Muscle of leg (tissue), 3 donors: ENCODE measurements at regions not wholly inside any gene's neighbourhood (a gene's known extent, or its start where the extent isn't known, plus 50 kb on each side); places are given as distances from the start of the nearest gene placed in this dataset.
"Not testable (repeated sequence)": the region's sequence is repeated elsewhere in the genome, so short reads cannot be mapped to it uniquely, and the experiment has no call there.

ENCODE experiments used
- DNase-seq: peaks from one replicate; pipeline ENCODE4 v3.0.0; 2013
- H3K27ac ChIP-seq: one replicate; pipeline ENCODE4 v1.5.1; 2013; ENCODE audit warnings: mild to moderate bottlenecking, low read length, control low read depth
- H3K27me3 ChIP-seq: one replicate; pipeline ENCODE4 v1.6.1; 2013; ENCODE audit warnings: low read length; ENCODE audit not compliant: control insufficient read depth, insufficient read depth
- H3K36me3 ChIP-seq: one replicate; pipeline ENCODE4 v1.6.1; 2013; ENCODE audit warnings: low read length; ENCODE audit not compliant: control insufficient read depth, insufficient read depth
- H3K4me1 ChIP-seq: one replicate; pipeline ENCODE4 v1.6.1; 2013; ENCODE audit warnings: low read length; ENCODE audit not compliant: control insufficient read depth, insufficient read depth
- H3K4me3 ChIP-seq: one replicate; pipeline ENCODE4 v1.5.1; 2013; ENCODE audit warnings: low read length, control low read depth
- H3K9me3 ChIP-seq: replicated peaks from 2 replicates; pipeline ENCODE4 v1.6.1; 2013; ENCODE audit warnings: low read depth, low read length; ENCODE audit not compliant: control insufficient read depth
- WGBS: methylation state at CpG from one replicate; pipeline ENCODE4 v1.1.5; 2013; ENCODE audit warnings: missing lambda C conversion rate; ENCODE audit not compliant: insufficient coverage; 5-methylcytosine and 5-hydroxymethylcytosine counted together

DNA sequence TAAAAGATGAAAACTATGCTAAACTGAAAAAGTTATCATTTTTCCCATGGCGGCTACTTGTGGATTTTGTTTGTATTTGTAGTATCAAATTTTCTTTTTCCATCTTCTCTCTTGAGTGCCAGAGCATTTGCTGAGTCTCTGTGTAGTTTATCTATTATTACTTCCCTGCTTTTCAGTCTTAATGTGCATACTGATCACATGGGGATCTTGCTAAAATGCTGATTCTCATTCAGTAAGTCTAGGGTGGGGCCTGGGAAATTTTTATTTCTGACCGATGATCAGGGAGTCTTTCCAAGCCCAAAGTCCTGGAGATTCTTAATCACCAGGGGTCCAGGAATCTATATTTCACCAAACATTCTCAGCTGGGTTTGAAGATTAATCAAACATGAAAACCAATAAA is 189.0 kb upstream of the GOT2 start:
- no peaks in the 10 kb centered on the region for H3K4me1 ChIP-seq
- no peak overlapping the region for H3K27ac ChIP-seq
- no peak overlapping the region for H3K4me3 ChIP-seq
- H3K9me3 ChIP-seq = no peaks in the 10 kb centered on the region
- no peak for DNase-seq
- no CpG with 5 or more reads among the region's 2 CpGs for WGBS
- no peaks in the 10 kb centered on the region for H3K27me3 ChIP-seq
- no peaks in the 10 kb centered on the region for H3K36me3 ChIP-seq

GRCh38 chr16:58913456-58913855 is 179.3 kb upstream of the GOT2 start:
- Histone ChIP-seq H3K4me3 (no peak overlapping the region), H3K36me3 (no peaks in the 10 kb centered on the region), H3K27me3 (no peaks in the 10 kb centered on the region), H3K4me1 (no peaks in the 10 kb centered on the region), H3K27ac (no peak overlapping the region), H3K9me3 (no peaks in the 10 kb centered on the region)
- DNase-seq = no peak
- 89% methylated on average over 4 of the region's 4 CpGs for WGBS

DNA sequence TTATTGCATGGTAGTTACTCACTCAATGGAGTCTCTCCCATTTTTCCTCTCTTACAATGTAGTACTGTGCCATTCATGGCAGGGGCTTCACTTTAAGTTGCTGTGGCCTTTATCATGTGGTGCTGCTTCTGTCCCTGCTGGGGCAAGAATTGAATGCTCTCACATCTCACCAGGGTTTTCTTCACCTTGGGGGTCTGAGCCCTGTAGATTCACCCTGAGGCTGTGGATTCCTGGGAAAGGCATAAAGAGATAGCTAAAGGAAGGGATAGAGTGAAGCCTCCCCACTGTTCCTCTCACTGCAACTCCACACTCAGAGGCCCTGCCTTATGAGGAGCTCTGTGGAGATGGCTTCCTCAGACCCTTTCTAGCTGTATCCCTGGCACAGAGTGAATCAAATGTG is 178.5 kb upstream of the GOT2 start:
- H3K4me3 ChIP-seq = no peak overlapping the region
- no peak for DNase-seq
- no peaks in the 10 kb centered on the region for H3K36me3 ChIP-seq
- no peak overlapping the region for H3K27ac ChIP-seq
- no peaks in the 10 kb centered on the region for H3K27me3 ChIP-seq
- no peaks in the 10 kb centered on the region for H3K9me3 ChIP-seq
- H3K4me1 ChIP-seq = no peaks in the 10 kb centered on the region

DNA sequence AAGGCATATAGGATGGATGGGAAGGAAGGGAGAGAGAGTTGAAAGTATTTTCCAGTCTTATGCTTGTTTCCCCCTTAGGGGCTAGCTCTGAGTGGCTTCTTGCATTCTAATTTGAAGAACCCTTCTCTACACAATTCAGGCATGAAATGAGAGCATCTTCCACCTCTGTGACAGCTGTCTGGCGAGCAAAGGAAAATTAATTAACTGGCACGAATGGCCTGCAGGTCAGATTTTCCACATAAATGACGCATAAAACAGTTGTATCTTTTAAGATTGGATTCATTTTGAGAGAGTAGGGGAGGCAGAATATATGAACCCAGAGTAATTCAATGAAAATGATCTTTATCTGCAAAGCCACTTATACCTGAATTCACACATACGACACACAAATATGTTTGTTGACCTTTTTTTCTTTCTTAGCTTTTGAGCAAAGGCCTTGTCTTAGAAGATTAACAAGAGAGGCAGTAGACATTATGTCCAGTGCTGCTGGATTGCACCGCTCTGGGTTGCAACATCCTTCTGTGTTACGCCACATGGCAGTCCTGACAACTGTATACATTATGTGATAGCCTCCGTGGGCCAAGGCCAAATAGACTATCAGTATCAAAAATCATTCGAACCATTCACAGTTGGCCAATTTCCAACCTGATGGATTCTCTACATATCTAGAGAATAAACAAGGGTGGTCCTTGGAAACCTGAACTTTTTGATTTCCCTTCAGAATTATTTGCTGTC is 173.0 kb upstream of the GOT2 start:
- Histone ChIP-seq H3K27me3 (no peaks in the 10 kb centered on the region), H3K9me3 (no peaks in the 10 kb centered on the region), H3K36me3 (no peaks in the 10 kb centered on the region), H3K4me3 (no peak overlapping the region), H3K27ac (no peak overlapping the region), H3K4me1 (no peaks in the 10 kb centered on the region)
- DNase-seq = no peak
- no CpG with 5 or more reads among the region's 8 CpGs for WGBS

DNA sequence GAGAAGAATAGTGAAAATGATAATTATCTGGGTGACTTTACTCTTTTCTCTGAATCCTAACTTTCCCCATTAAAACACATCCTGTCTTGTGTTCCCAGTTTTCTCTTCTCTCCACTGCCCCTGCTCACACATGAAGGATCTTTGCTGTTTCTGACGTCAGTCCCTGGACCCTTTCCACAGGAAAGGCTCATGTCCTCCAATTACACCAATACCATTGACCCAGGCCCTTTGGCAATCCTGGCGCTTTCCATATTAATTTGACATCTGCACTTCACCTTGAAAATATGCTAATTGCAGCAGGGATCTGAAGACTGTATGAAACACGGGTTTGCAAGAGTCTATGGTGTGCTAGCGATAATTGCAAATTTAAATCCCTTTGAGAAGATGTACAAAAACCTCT is 170.2 kb upstream of the GOT2 start:
- Histone ChIP-seq H3K4me1 (no peaks in the 10 kb centered on the region), H3K27me3 (no peaks in the 10 kb centered on the region), H3K27ac (no peak overlapping the region), H3K9me3 (no peaks in the 10 kb centered on the region), H3K36me3 (no peaks in the 10 kb centered on the region), H3K4me3 (no peak overlapping the region)
- no peak for DNase-seq
- WGBS = 64% methylated on average over 2 of the region's 4 CpGs

DNA sequence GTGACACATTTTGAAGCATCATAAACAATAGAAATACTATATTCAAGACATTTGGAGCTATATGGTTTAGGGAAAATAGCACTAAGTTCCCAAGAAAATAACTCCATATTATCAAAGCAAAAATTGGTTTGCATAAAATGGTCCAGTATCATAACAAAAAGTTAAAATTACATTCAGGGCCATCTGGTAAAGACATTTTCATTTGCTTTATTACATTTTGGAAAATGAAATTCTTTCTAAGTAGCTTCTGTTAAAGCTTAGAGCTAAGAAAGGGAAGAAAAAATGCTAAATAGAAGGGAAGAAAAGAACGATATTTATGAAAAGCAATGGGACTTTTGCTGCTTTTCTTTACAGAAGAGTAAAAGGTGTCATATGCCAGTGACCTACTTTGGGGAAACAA is 155.4 kb upstream of the GOT2 start:
- H3K27me3 ChIP-seq = no peaks in the 10 kb centered on the region
- DNase-seq = peak; percentile 69
- no peaks in the 10 kb centered on the region for H3K36me3 ChIP-seq
- no peak overlapping the region for H3K4me3 ChIP-seq
- no peaks in the 10 kb centered on the region for H3K4me1 ChIP-seq
- H3K9me3 ChIP-seq = no peaks in the 10 kb centered on the region
- 60% methylated on average over 1 of the region's 1 CpG for WGBS
- H3K27ac ChIP-seq = no peak overlapping the region

- no peak for DNase-seq
- Histone ChIP-seq H3K4me1 (no peaks in the 10 kb centered on the region), H3K27me3 (no peaks in the 10 kb centered on the region), H3K36me3 (no peaks in the 10 kb centered on the region), H3K4me3 (no peak overlapping the region), H3K27ac (no peak overlapping the region), H3K9me3 (no peaks in the 10 kb centered on the region)
- WGBS = 84% methylated on average over 4 of the region's 5 CpGs
These were observed 151.5 kb upstream of the GOT2 start for GRCh38 chr16:58885528-58886170.

DNA sequence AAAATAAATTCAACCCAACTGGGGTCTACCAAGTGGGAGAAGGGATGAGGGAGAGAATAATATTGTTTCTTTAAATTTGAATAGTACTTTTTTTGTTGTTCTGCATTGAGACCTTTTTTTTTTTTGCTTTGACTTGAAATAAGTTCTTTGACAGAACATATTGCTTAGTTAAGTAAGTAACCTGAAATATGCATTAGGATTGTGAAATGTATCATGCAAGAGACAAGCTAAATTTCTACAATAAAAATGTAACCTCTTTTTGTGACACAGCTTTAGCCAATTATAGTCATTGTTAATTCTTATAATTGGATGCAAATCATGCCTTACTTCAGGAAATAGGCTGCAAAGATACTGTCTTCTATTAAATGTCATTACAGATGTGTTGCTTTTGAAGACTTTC is 150.0 kb upstream of the GOT2 start:
- no peaks in the 10 kb centered on the region for H3K27me3 ChIP-seq
- no peak for DNase-seq
- no peaks in the 10 kb centered on the region for H3K4me1 ChIP-seq
- H3K9me3 ChIP-seq = no peaks in the 10 kb centered on the region
- H3K4me3 ChIP-seq = no peak overlapping the region
- H3K36me3 ChIP-seq = no peaks in the 10 kb centered on the region
- no peak overlapping the region for H3K27ac ChIP-seq

DNA sequence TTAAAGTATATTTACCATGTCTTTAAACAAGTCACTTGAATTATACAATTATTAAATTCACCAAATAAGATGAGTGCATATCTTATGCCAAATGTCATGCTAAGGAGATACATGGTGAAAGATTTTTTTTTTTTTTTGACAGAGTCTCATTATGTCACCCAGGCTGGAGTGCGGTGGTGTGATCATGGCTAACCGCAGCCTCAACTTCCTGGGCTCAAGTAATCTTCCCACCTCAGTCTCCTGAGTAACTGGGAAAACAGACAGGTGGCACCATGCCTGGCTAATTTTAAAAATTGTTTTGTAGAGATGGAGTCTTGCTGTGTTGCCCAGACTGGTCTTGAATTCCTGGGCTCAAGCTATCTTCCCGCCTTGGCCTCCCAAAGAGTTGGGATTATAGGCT is 149.0 kb upstream of the GOT2 start:
- H3K27ac ChIP-seq = no peak overlapping the region
- no peak for DNase-seq
- H3K4me3 ChIP-seq = no peak overlapping the region
- no peaks in the 10 kb centered on the region for H3K4me1 ChIP-seq
- no CpG with 5 or more reads among the region's 3 CpGs for WGBS
- no peaks in the 10 kb centered on the region for H3K27me3 ChIP-seq
- no peaks in the 10 kb centered on the region for H3K9me3 ChIP-seq
- no peaks in the 10 kb centered on the region for H3K36me3 ChIP-seq

- no peaks in the 10 kb centered on the region for H3K4me1 ChIP-seq
- no peaks in the 10 kb centered on the region for H3K27me3 ChIP-seq
- no peak overlapping the region for H3K4me3 ChIP-seq
- H3K9me3 ChIP-seq = no peaks in the 10 kb centered on the region
- DNase-seq = peak; percentile 25
- H3K36me3 ChIP-seq = no peaks in the 10 kb centered on the region
- H3K27ac ChIP-seq = no peak overlapping the region
- 94% methylated on average over 3 of the region's 5 CpGs for WGBS
These were observed 148.2 kb upstream of the GOT2 start for GRCh38 chr16:58882292-58882691.

- not testable (repeated sequence) for H3K27me3 ChIP-seq, H3K27ac ChIP-seq, H3K9me3 ChIP-seq, H3K36me3 ChIP-seq, H3K4me1 ChIP-seq, DNase-seq, H3K4me3 ChIP-seq
- 88% methylated on average over 10 of the region's 11 CpGs for WGBS
These were observed 144.5 kb upstream of the GOT2 start for GRCh38 chr16:58878641-58879040.
